ENCODE measurements at regions not wholly inside any gene's neighbourhood (a gene's known extent, or its start where the extent isn't known, plus 50 kb on each side); places are given as distances from the start of the nearest gene placed in this dataset.

GRCh38 chr6:150729188-150729748 lies 129.6 kb downstream of the PLEKHG1 start:
- H3K9me3 ChIP-seq (ENCODE audit: control insufficient read depth, insufficient read depth, low read length): no peaks in the 10 kb centered on the region
- no peak overlapping the region for H3K4me3 ChIP-seq (ENCODE audit: low read depth, low read length)
- no peaks in the 10 kb centered on the region for H3K27me3 ChIP-seq (ENCODE audit: control insufficient read depth, insufficient read depth, low read length)
- H3K27ac ChIP-seq (ENCODE audit: low read depth, low read length): no peak overlapping the region
- ChIA-PET CTCF (no interaction called here), POLR2A (no interaction called here)
- TF ChIP-seq CTCF (IDR thresholded peaks at IDR 0.05; ENCODE audit: low read depth, low read length): no peak
- no peak for DNase-seq (ENCODE audit: low read depth, low spot score)

DNA sequence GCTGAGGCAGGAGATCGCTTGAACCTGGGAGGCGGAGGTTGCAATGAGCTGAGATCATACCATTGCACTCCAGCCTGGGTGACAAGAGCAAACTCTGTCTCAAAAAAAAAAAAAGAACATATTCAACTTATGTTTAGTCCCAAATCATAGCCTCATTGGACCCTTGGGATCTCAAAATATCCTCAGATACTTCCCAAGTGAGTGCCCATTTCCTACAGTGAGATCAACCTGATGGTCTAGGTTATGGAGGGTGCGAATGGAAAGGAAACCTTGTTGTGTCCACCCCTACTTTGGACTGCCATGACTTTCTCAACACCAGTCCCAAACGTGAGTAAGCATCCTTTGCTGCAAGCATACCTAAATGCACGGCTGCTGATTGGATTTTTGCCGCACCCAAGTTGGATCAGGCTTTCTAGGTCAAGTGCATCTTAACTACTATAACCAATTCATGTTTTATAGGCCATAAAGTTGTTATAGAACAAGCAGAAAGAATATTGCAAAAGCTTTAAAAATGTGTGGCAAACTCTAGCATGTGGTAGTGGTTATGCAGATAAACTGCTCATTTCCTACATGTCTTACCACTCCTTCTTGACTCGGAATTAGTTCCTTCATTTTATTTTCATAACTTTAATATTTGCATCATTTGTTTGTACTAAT lies 131.2 kb downstream of the PLEKHG1 start:
- no peak for TF ChIP-seq CTCF (IDR thresholded peaks at IDR 0.05; ENCODE audit: low read depth, low read length)
- no peaks in the 10 kb centered on the region for H3K27me3 ChIP-seq (ENCODE audit: control insufficient read depth, insufficient read depth, low read length)
- H3K9me3 ChIP-seq (ENCODE audit: control insufficient read depth, insufficient read depth, low read length): no peaks in the 10 kb centered on the region
- POLR2A ChIA-PET: no interaction called here
- no peak overlapping the region for H3K27ac ChIP-seq (ENCODE audit: low read depth, low read length)
- CTCF ChIA-PET: no interaction called here
- no peak for DNase-seq (ENCODE audit: low read depth, low spot score)
- no peak overlapping the region for H3K4me3 ChIP-seq (ENCODE audit: low read depth, low read length)

DNA sequence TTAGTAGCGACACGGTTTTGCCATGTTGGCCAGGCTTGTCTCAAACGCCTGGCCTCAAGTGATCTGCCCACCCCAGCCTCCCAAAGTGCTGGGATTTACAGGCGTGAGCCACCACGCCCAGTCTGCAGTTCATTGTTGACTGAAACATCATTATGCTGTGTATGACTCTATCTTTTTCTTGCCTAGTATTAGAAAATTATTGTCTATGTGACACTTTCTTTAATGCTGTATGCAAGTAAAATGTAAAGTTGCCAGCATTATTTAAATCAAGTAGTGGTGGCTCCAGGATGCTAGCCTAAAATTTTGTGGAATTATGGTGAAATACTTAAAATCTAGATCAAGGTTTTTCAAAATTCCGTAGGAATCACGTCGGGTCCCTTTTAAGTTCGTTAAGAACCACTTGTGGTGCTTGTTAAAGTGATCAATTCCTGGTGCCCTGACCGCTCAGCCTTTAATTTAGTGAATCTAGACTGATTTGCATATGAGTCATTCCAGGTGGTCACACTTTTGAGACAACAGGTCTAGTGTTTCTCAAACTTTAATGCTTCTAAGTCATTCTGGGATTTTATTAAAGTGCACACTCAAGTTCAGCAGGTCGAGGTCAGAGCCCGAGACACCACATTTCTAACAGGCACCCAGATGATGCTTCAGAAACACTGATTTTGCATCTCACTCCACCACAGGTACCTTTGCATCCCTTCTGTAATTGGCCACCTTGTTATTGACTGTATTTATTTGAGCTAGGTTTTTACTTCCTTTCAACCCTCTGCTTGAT lies 132.6 kb upstream of the MTHFD1L start:
- no peaks in the 10 kb centered on the region for H3K27me3 ChIP-seq (ENCODE audit: control insufficient read depth, insufficient read depth, low read length)
- H3K4me3 ChIP-seq (ENCODE audit: low read depth, low read length): no peak overlapping the region
- H3K9me3 ChIP-seq (ENCODE audit: control insufficient read depth, insufficient read depth, low read length): no peaks in the 10 kb centered on the region
- POLR2A ChIA-PET: no interaction called here
- H3K27ac ChIP-seq (ENCODE audit: low read depth, low read length): no peak overlapping the region
- no peak for TF ChIP-seq CTCF (IDR thresholded peaks at IDR 0.05; ENCODE audit: low read depth, low read length)
- no peak for DNase-seq (ENCODE audit: low read depth, low spot score)
- CTCF ChIA-PET: no interaction called here

- Histone ChIP-seq H3K4me3 (ENCODE audit: low read depth, low read length) (no peak overlapping the region), H3K27me3 (ENCODE audit: control insufficient read depth, insufficient read depth, low read length) (no peaks in the 10 kb centered on the region), H3K9me3 (ENCODE audit: control insufficient read depth, insufficient read depth, low read length) (no peaks in the 10 kb centered on the region), H3K27ac (ENCODE audit: low read depth, low read length) (no peak overlapping the region)
- ChIA-PET CTCF (no interaction called here), POLR2A (no interaction called here)
- no peak for TF ChIP-seq CTCF (IDR thresholded peaks at IDR 0.05; ENCODE audit: low read depth, low read length)
- DNase-seq (ENCODE audit: low read depth, low spot score): no peak
Observed at GRCh38 chr6:150733726-150734125, 131.8 kb upstream of the MTHFD1L start.

- POLR2A ChIA-PET: no interaction called here
- no peak overlapping the region for H3K27ac ChIP-seq (ENCODE audit: low read depth, low read length)
- DNase-seq (ENCODE audit: low read depth, low spot score): no peak
Observed at GRCh38 chr6:150734235-150734634, 131.3 kb upstream of the MTHFD1L start.

More at GRCh38 chr6:150734235-150734634, 131.3 kb upstream of the MTHFD1L start:
- CTCF ChIA-PET: interaction anchor here (0.7 kb wide), 1 partner anchor 107 kb away, joined by 6 read pairs; no protein-coding TSS in a partner anchor
- H3K9me3 ChIP-seq (ENCODE audit: control insufficient read depth, insufficient read depth, low read length): no peaks in the 10 kb centered on the region
- H3K27me3 ChIP-seq (ENCODE audit: control insufficient read depth, insufficient read depth, low read length): no peaks in the 10 kb centered on the region
- no peak overlapping the region for H3K4me3 ChIP-seq (ENCODE audit: low read depth, low read length)
- no peak for TF ChIP-seq CTCF (IDR thresholded peaks at IDR 0.05; ENCODE audit: low read depth, low read length)

Data from AG04450 (cell line).